ENCODE measurements at regions not wholly inside any gene's neighbourhood (a gene's known extent, or its start where the extent isn't known, plus 50 kb on each side); places are given as distances from the start of the nearest gene placed in this dataset.

DNA sequence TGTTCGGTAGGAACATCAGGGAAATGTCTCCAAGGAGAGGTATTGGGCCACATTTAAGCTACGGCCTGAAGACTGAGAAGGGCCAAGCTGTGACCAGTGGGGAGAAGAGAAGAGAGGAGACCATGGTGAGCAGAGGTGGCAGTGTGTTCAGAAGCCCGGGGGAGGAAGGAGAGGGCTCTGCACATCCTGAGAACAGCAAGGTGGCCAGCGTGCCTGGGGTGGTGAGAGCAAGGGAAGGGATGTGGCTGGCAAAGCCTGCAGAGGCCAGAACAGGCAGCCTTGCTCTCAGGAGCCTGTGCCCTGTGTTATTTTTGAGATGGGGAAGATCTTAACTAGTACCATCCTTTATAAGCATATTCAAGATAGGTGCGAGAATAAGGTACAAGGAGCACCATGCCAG, 933.5 kb upstream of the EEF2KMT start:
- DNase-seq = no peak

DNA sequence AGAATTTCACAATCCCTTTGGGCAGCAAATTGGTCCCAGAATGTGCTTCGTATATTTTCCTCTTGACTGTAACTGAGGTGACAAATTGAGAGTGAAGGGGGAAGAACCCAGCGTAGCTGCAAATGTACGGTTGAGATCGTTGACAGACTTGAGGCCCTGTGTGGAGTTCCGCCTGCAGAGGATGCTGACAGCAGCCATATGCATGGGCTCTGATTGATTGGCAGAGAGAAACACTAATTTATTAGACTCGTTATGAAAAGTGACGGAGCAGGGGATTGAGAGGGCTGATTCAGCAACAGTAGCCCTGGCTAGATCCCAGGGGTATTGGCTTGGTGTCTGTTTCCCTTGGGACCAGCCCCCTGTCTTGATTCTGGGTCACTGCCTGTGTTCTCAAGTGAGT, 930.1 kb upstream of the EEF2KMT start:
- DNase-seq = no peak

DNA sequence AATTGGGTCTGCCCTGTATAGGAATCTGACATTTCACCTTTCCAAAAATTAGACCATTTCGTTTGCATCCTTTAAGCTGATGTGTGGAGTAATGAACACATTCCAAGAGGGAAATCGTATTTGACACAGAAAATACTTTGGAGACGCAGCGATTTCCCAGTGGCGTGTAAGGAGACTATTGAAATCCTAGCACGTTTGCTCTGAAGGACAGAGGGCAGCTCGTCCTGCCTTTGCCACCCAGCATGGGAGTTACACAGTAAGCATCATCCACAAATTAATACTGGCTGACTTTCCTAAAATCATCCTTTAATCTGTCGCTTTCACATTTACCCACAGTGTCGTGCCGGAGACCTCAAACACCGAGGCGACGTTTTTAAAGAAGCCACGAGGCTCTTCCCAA, 925.9 kb upstream of the EEF2KMT start:
- DNase-seq = no peak

DNA sequence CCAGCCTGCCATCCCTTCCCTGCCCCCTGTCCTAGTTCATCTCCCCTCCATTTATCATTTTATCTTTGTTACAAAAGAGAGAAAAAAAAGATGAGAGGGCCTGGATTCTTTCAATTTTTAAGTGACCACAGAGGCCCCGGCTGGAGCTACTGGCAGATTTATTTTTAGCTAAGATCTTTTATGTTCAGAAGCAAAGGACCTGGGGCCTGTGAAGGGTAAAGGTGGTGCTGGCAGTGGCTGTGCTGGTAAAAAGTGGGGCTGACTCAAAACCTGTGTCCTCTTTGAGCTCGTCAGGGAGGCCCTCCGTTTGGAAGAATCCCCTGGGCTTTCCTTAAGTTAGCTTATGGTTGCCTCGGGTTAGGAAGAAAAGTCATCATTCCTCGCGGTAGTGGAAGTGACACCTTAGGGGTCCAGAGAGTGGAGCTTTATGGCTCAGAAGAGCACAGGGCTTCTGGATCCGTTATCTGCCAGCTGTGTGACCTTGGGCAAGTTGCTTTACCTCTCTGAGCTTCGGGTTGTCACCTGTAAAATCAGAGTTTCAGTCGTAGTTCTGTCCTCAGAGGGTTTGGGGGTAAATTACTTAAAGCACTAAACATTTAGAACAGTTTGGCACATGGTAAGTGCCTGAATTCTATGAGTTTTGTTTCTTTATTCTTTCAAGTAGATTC, 923.8 kb upstream of the EEF2KMT start:
- no peak for DNase-seq

DNA sequence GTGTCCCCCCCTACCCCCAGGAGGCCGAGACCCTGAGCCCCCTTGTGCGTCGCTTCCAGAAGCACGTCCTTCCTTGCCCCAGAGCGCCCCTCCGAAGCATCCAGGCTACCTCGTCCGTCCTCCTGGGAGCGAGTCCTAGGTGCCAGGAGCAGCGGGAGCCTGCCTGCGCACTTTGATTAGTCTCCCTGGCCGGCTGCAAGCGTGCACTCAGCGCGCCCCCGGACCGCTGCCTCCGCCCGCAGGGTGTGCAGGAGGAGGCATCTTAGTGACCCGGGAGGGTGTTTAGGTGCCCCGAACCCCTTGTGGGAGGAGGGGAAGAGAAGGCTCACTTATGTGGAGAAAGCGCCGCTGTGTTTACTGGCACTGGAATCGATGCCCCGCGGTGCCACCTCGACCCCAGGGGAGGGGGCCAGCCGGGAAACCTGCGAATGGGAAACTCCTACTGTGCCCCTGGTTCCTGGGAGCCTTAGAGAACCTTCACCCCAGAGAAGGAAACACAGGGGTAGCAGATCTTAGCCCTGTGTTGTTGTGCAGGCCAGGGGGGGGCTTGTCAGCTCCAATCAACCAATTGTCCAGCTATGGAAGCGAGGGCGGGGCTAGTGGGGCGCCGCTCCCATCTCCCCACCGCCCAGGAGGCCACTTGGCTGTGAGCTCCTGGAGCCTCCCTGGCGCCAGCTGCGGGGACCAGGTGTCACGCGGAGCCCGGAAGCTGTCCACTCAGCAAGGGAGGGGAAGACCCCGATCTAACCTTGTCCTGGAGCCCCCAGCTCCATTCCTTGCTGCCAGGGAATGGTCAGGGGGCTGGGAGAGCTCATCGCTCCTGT, 922.8 kb upstream of the EEF2KMT start:
- DNase-seq = no peak

DNA sequence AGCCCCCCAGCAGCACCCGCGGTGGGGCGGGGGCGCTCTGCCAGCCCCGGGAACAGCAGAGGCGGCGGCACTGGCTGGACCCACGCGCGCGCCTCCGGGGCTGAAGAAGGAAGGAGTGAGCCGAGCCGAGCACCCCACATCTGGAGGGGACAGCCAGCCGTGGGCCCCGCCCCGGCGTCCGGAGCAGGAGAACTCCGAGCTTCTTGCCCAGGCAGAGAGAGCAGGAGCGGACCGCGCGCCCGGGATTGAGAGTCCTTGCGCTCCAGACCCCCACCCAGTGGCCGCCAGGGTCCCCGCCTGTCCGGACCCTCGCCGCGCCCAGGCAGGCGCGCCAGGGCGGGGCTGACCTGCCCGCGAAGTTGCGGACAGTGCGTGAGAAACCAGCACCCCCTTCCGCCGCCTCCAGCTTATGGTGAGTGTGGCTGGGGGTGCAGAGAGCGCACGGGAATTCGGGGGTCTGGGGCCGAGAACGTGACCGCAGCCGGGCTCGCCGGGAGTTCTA, 921.9 kb upstream of the EEF2KMT start:
- no peak for DNase-seq

DNA sequence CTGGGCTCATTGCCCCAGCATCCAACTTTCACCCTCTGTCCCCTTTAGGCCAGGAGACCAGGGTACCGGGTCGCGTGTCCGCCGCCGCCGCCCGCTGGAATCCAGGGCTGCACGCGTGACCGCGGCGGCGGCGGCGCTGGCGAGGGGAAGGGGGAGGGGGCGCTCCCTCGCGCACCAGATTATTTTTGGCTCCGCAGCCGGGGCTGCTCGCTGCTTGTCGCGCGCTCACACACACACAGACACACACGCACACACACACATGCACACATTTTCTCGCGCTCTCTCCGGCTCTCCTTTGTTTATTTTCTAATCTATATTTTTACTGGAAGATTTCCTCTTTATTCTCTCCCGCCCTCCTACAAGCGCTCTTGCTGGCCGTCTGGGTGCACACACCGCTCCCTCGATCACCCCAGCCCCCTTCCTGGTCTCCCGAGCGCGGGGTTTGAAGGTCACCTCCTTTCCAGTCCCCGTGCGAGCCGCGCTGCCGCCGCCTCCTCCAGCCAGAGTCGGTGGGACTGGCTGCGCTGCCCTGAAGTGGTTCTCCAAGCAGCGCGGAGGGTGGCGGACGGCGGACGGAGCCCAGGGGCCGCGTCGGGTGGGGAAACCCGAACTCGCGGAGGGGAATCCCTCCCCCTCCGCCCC, 921.4 kb upstream of the EEF2KMT start:
- DNase-seq = no peak

DNA sequence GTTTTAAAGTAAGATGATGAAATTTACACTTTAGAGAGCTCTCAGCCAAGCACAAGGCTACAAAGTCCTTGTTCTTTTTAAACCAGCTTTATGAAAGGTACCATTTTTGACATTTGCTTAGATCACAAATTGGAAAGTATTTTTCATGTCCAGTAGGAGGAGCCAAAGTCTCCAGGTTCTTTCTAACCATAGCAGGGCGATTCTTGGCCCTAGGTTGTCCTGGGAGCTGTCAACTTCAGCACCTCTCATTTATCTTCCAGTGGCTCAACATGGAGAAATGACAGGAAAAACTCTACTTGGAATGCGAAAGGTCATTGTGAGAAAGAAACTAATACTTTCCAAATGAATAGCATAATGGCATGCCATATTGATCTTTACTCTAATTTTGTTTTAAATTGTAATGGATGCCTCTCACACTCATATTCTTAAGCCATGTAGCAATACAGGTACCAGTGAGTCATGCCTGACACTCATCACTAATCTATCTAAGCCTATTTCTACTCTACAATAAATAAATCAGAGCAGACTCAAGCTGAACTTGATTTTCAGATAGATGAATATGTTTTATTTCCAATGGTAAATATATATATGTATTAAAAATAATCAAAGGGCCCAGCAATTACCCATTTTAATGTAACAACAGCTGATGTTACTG, 919.1 kb upstream of the EEF2KMT start:
- DNase-seq = peak; percentile 5

DNA sequence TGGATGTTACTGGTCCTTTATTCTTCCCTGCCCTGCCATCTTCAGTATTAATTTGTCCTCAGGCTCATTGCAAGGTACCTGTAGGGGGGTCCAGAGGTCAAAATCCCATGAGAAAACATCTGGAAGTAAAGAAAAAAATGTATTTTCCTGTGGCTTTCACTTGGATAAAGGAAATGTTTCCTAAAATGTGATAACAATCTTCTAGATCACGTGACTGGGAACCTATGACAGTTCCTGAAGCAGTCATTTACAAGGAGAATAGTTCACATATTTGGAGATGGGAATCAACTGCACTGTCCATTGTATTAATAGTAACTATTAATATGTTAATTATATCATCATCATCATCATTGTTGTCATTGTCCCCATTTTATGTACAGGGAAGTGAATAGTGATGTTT, 915.1 kb upstream of the EEF2KMT start:
- no peak for DNase-seq

DNA sequence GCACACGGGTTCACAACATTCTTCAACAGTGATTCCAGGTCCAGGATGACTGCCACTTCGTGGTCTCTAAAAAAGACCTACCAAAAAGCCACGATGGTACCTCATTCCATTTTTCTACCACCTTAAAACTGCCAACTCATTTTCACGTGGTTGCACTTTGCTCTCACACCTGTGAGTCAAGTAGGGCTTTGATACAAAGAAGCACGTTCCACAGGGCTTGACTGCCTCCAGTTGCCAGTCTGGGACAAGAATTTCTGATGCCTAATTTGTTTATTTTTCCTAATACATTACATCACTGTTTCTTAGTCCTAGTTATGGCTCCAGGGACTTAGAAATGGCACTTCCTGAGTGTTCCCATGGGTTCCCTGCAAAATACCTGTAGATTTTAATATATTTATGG, 911.6 kb upstream of the EEF2KMT start:
- DNase-seq = no peak

DNA sequence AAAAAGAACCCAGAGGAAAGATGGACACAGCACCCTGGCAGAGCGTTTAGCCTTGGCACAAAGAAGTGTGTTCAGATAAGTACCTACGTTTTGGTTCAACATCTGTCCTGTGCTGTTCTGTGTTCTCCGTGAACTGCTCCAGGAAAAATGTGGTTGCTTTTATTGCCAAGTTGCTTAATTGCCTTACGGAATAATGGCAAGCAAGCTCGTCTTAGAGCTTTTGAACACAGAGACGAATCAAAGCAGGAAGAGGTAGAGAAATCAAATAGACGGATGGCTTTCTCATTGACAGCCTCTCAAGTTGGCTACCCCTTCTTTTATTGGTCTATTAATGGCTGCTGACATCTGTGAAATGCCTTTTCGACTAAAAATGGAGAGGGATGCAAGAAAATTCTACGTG, 911.1 kb upstream of the EEF2KMT start:
- no peak for DNase-seq

DNA sequence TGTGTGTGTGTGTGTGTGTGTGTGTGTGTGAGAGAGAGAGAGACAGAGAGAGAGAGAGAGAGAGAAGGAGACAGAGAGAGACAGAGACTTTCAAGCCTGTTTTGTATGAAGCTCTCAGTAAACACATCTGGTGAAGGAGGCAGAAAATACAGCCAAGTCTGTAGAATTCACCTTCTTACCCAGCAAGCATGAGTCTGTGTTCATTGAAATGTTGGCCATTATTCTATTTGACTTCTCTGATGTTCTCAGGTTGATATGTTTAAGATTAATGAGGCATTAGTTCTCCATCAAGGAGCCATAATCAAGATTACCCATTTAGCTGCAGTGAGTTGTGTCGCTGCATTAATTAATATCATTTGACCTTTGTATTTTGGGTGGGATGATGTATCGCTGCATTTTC, 895.8 kb upstream of the EEF2KMT start:
- DNase-seq = no peak

DNA sequence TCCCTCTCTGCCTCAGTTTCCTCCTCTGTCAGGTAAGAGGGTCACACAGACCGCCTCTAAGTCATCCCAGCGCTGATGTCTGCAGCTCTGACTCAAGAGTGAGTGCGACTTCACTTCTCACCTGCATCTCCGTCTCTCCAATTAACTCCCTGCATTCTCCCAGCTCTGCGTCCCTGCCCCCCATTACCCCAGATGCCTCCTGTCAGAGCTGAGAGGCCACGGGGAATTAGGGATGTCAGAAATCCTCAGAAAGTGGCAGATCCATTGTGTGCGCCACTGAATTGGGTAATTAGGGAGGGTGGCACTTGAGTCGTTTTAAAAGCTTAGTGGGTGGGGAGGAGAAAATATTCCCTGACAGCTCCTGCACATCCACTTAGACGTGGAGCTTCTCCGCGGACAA, 885.4 kb upstream of the EEF2KMT start:
- no peak for DNase-seq

DNA sequence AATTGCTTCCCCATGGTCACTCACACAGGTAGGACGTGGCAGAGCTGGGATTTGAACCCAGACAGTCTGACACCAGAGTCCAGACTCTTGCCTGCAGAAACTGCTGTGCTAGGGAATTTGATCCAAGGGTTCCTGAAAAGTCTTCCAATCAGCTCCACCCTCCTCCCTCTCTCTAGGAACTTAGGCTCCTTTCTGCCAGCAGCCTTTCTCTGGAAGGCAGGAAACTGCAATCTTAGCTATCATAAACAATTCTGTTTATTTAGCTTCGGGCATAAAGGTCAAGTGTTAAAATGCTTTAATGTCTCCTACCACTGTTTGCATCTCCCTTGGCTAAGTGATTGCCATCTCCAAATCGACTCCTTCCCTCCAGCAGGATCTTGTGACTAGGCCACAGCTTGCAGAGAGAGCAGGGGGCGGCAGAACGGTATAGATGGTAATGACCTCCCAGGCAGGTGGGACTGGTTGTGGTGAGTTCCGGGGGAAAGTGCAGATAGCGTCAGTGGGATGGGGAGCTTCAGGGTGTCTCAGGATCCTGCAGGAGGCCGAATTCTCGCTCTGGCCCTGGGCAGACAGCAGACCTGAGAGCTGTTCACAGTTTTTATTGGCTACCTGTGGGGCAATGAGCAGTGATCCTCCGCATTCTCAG, 882.4 kb upstream of the EEF2KMT start:
- DNase-seq = no peak

DNA sequence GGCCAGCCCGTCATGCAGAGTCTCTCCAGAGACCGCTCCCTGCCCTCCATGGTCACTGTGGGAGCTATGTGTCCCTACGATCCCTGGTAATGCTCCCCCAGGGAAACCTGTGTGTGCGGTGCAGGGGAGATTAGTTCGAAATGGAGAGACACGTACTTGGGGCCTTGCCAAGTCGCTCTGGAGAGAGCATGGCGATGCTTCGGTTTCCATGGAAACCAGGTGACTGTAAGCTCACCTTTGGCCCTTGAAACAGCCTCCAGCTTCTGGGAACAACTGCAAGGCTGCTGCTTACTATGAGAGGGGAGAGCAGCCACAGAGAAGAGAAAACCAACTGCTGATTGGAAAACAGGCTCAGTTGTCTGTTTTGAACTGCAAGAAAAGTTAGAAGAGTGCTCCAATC, 879.7 kb upstream of the EEF2KMT start:
- DNase-seq = no peak

DNA sequence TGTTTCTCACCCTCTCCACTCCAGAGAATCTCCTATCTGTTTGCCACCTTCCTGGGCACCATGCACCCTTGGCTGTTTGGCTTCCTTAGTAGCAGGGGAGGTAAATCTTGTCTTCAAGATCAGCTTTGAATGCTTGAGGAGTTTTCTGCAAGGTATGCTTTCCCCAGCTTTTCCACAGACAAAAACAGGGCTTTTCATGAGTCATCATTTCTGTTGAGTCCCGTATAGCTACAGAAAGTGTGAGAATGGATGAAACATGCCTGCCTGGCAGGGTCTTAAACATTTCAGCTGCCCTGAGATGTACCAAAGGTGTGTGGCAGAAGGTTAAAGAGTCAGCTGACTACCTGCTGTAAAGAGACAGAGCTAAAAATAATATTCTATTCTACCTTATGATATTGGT, 875.2 kb upstream of the EEF2KMT start:
- no peak for DNase-seq

DNA sequence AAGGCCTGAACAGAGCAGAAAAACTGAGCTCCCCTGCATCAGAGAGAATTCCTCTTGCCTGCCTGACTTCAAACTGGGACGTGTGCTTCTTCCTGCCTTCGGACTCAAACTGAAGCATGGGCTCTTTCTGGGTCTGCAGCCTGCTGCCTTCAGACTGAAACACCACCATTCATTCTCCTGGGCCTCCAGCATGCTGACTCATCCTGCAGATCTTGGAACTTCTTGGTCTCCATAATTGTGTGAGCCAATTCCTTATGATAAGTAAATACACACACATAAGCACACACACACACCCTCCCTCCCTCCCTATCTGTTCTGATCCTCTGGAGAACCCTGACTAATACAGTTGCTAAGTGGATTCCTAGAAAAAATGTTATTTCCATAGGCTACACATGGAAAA, 874.3 kb upstream of the EEF2KMT start:
- DNase-seq = no peak

DNA sequence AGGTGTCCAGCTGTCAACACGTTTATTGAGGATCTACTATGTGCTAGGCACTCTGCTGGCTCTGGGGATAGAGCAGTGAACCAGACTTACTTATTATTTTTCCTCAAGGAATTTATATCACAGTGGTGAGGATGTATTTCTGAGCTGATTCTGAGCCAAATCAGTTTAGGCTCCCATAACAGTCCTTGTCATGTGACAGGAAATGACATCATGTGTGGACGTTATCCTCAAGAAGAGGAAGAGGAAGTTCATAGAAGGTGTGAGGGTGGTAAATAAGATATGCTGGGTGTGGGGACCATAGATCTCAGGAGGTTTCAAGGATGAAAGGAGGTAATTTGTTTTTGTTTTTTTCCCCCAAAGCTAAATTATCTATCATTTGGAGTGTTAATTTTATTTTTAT, 873.5 kb upstream of the EEF2KMT start:
- peak; percentile 13 for DNase-seq

DNA sequence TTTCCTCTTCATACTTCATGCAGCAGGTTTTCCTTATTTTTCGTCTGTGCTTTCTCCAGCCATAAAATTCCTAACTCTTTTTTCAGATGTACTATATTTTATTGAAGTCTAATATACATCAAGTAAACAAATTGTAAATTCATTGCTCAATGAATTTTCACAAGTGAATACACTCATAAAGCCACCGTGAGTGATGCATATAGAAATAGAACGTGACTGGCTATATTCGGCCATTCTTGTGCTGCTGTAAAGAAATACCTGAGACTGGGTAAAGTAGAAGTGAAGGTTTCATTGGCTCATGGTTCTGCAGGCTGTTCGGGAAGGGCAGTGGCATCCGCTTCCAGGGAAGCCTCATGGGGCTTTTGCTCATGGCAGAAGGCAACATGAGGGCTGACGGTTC, 868.4 kb upstream of the EEF2KMT start:
- DNase-seq = no peak

DNA sequence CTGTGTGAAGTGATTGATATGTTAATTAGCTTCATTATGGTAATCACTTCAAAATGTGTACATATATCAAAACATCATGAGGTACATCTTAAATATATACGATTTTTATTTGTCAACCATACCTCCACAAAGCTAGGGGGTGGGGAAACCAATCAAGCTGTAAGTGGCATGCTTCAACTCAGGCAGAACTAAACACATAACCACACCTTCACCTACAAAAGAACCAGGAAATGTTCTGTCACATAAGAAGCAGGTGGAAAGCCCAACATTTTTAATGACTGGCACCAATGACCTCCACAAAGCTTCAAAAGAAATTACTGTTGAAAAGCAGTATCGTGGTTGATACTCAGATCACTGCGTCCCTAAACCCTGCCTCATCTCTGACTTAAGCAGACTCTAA, 867.7 kb upstream of the EEF2KMT start:
- DNase-seq = no peak

DNA sequence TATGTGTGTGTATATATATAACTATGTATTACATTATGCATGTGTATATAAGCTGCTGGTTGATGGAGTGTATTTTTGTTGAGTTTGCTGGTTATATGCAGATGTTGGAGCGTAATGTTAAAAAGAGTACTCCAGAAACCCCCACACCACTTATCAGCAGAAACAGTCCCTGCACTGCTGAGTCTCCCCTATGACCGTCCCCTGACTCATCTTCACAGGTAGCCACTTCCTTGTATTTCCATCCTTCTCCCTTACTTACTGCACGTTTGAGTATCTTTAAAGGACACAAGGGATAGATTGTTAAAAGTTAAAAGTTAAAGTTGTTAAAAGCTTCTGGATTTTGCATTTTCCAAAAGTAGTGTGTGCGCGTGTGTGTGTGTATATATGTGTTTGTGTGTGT, 853.9 kb upstream of the EEF2KMT start:
- DNase-seq = no peak

DNA sequence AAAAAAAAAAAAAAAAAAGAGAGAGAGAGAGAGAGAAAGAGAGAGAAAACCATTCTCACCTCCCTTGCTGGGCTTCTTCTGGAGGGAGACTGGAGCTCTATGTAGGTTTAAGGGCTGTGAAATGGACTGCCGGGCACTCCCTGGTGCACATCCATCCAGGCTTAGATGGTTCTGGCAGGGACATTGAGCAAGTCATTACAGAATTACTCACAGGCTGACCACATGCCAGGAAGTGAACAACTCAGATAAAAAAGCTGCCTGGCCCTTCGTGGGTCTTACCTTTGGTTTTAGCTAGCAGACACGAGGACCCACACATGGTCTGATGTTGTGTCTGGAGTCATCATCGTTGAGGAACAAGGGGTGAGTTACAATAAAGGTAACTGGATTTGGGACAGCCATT, 847.4 kb upstream of the EEF2KMT start:
- DNase-seq = no peak

DNA sequence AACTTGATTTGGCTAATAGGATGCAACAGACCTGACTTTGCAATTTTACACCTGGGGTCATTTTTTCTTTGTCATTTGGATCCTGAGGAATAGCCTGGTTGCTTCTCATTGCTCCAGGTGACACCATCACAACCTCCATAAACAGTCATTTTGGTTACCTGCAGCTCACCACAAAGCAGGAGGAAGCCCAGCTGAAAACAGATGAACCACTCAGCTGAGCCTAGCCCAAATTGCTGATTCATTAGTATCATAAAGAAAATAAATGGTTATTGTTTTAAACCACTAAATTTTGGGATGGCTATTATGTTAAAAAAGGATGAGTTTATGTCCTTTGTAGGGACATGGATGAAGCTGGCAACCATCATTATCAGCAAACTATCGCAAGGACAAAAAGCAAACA, 841.0 kb upstream of the EEF2KMT start:
- no peak for DNase-seq

Measured in MV-4-11 (cell line).